GM19025 (cell line): ENCODE measurements at regions not wholly inside any gene's neighbourhood (a gene's known extent, or its start where the extent isn't known, plus 50 kb on each side); places are given as distances from the start of the nearest gene placed in this dataset.
"Not testable (repeated sequence)": the region's sequence is repeated elsewhere in the genome, so short reads cannot be mapped to it uniquely, and the experiment has no call there.

Experiments
- ATAC-seq: cut with Tn5 transposase; IDR thresholded peaks from one replicate; pipeline ENCODE4 v1.9.1; 2021; ENCODE audit warnings: mild to moderate bottlenecking, low read depth, moderate library complexity; ENCODE audit not compliant: unreplicated experiment

DNA sequence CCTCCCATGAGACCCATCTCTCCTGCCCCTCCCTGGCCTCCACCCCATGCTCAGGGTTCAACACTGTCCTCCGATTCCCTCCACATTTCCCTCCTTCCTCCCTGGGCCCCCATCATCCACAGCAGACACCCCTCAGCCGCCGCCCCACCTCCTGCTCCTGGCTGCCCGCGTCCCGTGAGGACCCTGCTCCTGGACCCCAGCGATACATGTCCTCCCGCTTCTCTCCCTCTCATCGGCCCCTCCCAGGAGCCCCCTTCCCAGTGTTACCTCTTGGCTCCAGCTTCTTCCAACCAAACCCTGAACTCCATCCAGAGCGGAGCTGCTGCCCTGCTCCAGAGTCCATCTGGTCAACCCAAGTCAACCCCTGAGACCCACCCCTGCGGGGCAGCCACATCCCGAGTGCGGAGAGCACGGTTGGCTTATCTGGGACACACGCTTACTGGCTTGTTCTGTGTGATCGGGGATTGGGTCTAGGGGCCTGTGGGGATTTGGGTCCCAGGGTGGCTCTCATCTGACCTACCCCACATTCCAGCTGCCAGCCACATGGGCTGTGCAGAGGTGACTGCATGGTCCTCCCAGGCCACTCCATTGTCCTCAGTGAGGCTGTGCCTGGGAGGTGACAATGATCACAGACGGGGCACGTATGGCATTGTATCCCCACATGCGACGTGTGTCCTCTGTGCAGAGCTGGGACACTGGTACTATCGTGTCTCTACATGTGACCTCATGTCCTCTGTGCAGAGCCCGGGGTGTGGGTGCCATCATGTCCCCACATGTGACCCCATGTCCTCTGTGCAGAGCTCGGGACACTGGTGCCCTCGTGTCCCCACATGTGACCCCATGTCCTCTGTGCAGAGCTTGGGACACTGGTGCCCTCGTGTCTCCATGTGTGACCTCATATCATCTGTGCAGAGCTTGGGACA is 333.6 kb downstream of the ADGRD1 start:
- ATAC-seq, result no peak

GRCh38 chr12:131287938-131288764 is 334.4 kb downstream of the ADGRD1 start:
- no peak for ATAC-seq

- ATAC-seq, result not testable (repeated sequence)
Observed at GRCh38 chr12:131288765-131289695, 335.3 kb downstream of the ADGRD1 start.

- not testable (repeated sequence) for ATAC-seq
Observed at GRCh38 chr12:131289807-131290206, 336.1 kb downstream of the ADGRD1 start.

- ATAC-seq, result no peak
Observed at GRCh38 chr12:131290255-131290959, 336.7 kb downstream of the ADGRD1 start.

DNA sequence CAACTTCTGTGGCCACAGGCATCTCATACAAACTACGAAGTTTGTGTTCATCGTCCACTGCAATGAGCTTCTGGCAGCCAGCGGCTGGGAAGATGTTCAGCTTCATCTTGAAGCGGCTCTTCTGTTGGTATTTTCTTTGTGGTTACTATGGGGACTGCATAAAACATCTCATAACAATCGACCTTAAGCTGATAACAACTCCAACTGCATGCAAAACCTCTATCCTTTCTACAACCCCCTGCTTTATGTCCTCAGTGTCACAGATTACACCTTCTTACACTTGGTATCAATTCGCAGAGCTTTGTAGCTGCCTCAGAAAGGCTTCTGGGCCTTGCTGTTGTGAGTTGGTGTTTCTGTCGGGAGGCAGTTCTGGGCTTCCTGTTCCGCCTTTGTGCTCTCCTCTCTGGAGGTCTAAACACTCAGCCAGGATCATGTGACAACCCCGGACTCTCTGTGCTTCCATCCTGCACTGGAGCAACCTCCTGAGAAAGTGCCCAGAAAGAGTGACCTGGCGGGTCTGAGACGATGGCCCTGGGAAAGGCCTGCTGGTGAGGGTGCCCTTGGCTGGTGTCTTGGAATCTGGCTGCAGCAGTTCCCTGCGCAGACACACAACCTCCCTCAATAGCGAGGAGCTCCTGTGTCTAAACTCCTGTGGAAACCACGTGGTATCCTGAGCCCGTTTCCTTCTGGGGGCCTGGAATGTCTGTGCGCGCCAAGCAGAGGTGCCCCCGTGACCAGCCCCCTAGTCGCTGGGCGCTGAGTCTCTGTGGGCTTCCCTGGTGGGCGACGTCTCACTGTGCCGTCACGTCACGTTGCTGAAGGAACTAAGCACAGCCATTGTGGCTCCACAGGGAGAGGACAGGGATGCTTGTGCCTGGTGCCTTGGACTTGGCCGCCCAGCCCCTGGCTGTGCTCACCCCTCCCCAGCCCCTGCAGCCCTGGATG is 339.6 kb downstream of the ADGRD1 start:
- ATAC-seq, result not testable (repeated sequence)

GRCh38 chr12:131294716-131295115 is 341.0 kb downstream of the ADGRD1 start:
- ATAC-seq, result not testable (repeated sequence)

GRCh38 chr12:131295117-131295516 is 341.4 kb downstream of the ADGRD1 start:
- ATAC-seq, result not testable (repeated sequence)

DNA sequence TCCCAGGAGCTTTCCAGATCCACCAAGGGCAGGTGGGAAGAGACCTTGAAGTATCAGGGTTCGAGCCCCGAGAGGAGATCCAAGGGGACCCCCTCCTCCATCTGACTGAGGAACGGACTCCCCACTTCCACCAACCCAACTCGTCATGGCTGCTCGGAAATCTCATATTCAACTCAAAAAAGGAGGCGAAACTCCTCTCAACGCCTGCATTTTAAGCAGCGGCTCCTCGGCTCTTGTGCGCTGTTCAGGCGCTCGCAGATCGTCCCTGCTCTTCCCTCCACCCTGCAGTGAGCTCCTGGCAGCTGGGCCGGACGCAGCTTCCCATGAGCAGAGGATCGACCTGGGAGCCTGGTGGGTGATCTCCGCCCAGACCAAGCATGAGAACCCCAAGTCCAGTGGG is 341.9 kb downstream of the ADGRD1 start:
- ATAC-seq, result not testable (repeated sequence)

- ATAC-seq, result not testable (repeated sequence)
Observed at GRCh38 chr12:131296136-131296535, 342.4 kb downstream of the ADGRD1 start.

- ATAC-seq, result not testable (repeated sequence)
Observed at GRCh38 chr12:131296651-131297050, 342.9 kb downstream of the ADGRD1 start.

- not testable (repeated sequence) for ATAC-seq
Observed at GRCh38 chr12:131298526-131299369, 345.0 kb downstream of the ADGRD1 start.

DNA sequence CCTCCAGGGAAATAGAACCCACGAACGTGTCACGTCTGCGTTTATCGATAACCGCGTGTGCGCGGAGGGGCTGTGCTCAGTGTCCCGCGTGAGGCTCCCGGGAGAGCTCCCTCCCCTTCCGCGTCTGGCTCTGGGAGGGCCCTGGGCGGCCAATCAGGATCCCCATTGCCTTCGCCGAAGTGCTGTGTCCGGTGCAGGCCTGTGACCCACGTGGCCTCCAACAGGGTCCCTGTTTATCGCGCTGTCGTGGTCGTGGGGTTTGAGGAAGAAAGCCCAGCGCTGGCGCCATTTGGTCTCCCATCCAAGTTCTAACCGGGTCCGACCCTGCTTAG is 345.6 kb downstream of the ADGRD1 start:
- ATAC-seq, result not testable (repeated sequence)

- ATAC-seq, result not testable (repeated sequence)
Observed at GRCh38 chr12:131303576-131303975, 349.9 kb downstream of the ADGRD1 start.

- ATAC-seq, result not testable (repeated sequence)
Observed at GRCh38 chr12:131304642-131305041, 350.9 kb downstream of the ADGRD1 start.

GRCh38 chr12:131309700-131310099 is 356.0 kb downstream of the ADGRD1 start:
- ATAC-seq, result no peak

DNA sequence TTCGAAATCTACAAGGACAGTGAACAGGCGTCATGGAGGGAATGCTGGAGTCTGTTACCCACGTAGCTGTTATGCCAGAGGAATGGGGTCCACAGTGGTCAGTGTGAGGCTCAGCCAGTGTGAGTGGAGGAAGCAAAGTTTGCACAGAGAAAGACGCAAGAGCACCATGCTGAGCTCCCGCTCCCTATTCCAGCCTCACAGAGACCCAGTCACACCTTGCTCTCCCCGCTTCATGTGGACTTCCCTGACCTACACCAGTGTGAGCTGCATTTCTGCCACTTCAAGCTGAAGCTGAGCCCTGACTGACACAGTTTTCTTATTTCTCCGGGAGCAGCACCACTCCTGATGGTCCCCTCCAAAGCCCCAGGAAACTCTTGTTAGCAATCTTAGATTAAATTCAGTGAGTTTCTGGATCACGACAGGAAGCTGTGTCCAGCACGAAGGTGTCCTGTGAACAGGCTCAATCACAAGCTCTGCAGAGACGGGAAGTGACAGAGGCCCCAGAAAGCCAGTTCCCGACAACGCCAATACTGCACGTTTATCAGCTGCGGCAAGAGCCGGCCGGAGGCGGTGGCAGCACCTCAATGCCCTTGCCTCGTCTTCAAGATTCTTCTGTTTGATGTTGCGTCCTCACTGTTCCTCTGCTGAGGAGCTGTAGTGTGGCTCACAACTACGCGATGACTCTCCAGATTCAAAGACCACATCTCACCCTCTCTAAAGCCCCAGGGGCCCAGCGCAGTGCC is 356.7 kb downstream of the ADGRD1 start:
- not testable (repeated sequence) for ATAC-seq
